ENCODE measurements at regions not wholly inside any gene's neighbourhood (a gene's known extent, or its start where the extent isn't known, plus 50 kb on each side); places are given as distances from the start of the nearest gene placed in this dataset.

DNA sequence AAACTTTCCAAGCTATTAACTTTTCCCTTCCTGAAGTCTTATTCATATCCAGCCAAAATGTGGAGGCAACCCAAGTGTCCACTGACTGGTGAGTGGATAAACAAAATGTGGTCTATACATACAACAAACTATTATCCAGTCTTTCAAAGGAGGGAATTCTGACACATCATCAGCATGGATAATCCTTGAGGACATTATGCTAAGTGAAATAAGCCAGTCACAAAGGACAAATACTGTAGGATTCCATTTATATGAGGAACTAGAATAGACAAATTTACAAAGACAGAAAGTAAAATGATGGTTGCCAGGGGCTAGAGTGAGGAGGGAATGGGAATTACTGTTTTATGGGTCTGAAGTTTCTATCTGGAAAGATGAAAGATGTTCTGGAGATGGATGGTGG lies 178.7 kb upstream of the PITX2 start:
- TF ChIP-seq, protein P1, sequence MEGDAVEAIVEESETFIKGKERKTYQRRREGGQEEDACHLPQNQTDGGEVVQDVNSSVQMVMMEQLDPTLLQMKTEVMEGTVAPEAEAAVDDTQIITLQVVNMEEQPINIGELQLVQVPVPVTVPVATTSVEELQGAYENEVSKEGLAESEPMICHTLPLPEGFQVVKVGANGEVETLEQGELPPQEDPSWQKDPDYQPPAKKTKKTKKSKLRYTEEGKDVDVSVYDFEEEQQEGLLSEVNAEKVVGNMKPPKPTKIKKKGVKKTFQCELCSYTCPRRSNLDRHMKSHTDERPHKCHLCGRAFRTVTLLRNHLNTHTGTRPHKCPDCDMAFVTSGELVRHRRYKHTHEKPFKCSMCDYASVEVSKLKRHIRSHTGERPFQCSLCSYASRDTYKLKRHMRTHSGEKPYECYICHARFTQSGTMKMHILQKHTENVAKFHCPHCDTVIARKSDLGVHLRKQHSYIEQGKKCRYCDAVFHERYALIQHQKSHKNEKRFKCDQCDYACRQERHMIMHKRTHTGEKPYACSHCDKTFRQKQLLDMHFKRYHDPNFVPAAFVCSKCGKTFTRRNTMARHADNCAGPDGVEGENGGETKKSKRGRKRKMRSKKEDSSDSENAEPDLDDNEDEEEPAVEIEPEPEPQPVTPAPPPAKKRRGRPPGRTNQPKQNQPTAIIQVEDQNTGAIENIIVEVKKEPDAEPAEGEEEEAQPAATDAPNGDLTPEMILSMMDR (IDR thresholded peaks at IDR 0.05; ENCODE audit: low read length) = no peak
- no peak for TF ChIP-seq EZH2 (optimal IDR thresholded peaks at IDR 0.05; ENCODE audit: low read depth, low read length)

All from MM.1S (cell line).